Breast epithelium (tissue), 4 donors: ENCODE measurements at regions not wholly inside any gene's neighbourhood (a gene's known extent, or its start where the extent isn't known, plus 50 kb on each side); places are given as distances from the start of the nearest gene placed in this dataset.
"Not testable (repeated sequence)": the region's sequence is repeated elsewhere in the genome, so short reads cannot be mapped to it uniquely, and the experiment has no call there.

Source experiments
- DNase-seq, 2 donors: peaks; one replicate each; pipeline ENCODE4 v3.0.0-alpha.2; 2019; ENCODE audit warnings: low spot score in 2 of 2
- H3K27ac ChIP-seq, 2 donors: fragments of 200-600 bp; sonication (generic) in 1 of 2; one replicate each; pipeline ENCODE4 v1.5.1; 2016 to 2019; ENCODE audit warnings: mild to moderate bottlenecking in 1 of 2
- H3K27me3 ChIP-seq, 2 donors: fragments of 200-600 bp; sonication (generic) in 1 of 2; one replicate each; pipeline versions ENCODE4 v1.5.1 to v1.6.0; 2017 to 2019; ENCODE audit warnings: control low read depth in 1 of 2, mild to moderate bottlenecking in 1 of 2
- H3K36me3 ChIP-seq: fragments of 200-600 bp; one replicate; pipeline ENCODE4 v1.5.1; 2019
- H3K4me1 ChIP-seq, 2 donors: fragments of 200-600 bp; sonication (generic); one replicate each; pipeline ENCODE4 v1.5.1; 2016 to 2019; ENCODE audit warnings: control low read depth in 1 of 2
- H3K4me3 ChIP-seq, 3 donors: fragments of 200-600 bp; sonication (generic); 1 replicate in 2 of 3; 2 replicates in 1 of 3; pipeline ENCODE4 v1.5.1; 2016 to 2019; ENCODE audit warnings: mild to moderate bottlenecking in 3 of 3, moderate library complexity in 2 of 3
- H3K9me3 ChIP-seq, 2 donors: fragments of 200-600 bp; sonication (generic) in 1 of 2; one replicate each; pipeline ENCODE4 v1.5.1; 2016 to 2019; ENCODE audit warnings: control low read depth in 1 of 2
- POLR2A ChIP-seq: fragments of 450-650 bp; IDR thresholded peaks from one replicate; pipeline ENCODE4 v1.6.1; 2016; ENCODE audit warnings: antibody characterized with exemption, mild to moderate bottlenecking, moderate library complexity
- POLR2AphosphoS5 ChIP-seq, 3 donors: sonication (generic); formaldehyde crosslinking; IDR thresholded peaks; one replicate each; pipeline ENCODE4 v1.6.1; 2017; ENCODE audit warnings: antibody characterized with exemption in 3 of 3
- intact Hi-C: fragments of 100-400 bp; cut with DNase I; formaldehyde crosslinking; loops from one replicate; pipeline ENCODE4 v1.15.1; 2023; ENCODE audit warnings: low total_unique reads
- TF ChIP-seq, protein P1 (sequence below), 3 donors: fragments of 450-650 bp; IDR thresholded peaks; one replicate each; pipeline ENCODE4 v1.5.1; 2016 to 2017; ENCODE audit warnings: antibody characterized with exemption in 3 of 3, mild to moderate bottlenecking in 3 of 3, moderate library complexity in 3 of 3

DNA sequence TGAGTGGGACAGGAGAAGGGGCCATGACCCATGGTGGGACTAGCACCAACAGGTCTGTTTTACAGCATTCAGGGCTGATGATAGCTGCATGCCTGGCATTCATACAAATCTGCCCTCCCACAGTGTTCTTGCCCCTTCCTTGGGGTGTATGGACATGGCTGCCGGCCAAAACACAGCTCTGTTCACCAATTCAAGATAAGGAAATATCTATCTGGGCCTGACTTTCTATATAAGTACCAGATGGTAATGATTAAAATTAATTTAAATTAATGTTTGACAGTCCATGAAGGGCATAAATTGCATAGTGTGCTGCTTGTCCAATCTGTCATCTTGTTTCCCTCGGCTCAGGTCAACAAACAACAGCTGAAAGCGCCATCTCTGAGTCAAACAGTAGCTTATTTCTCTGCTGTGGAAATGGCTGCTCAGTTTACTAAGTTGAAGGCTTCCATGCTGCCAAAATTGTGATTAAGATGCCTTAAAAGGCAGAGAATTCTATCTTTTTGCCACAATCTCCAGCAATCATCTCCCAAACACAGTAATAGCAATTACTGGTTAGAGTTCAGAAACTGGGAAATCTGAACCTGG lies 67.0 kb upstream of the TSPAN7 start:
- TF ChIP-seq, protein P1, sequence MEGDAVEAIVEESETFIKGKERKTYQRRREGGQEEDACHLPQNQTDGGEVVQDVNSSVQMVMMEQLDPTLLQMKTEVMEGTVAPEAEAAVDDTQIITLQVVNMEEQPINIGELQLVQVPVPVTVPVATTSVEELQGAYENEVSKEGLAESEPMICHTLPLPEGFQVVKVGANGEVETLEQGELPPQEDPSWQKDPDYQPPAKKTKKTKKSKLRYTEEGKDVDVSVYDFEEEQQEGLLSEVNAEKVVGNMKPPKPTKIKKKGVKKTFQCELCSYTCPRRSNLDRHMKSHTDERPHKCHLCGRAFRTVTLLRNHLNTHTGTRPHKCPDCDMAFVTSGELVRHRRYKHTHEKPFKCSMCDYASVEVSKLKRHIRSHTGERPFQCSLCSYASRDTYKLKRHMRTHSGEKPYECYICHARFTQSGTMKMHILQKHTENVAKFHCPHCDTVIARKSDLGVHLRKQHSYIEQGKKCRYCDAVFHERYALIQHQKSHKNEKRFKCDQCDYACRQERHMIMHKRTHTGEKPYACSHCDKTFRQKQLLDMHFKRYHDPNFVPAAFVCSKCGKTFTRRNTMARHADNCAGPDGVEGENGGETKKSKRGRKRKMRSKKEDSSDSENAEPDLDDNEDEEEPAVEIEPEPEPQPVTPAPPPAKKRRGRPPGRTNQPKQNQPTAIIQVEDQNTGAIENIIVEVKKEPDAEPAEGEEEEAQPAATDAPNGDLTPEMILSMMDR (IDR thresholded peaks at IDR 0.05): no peak
- TF ChIP-seq POLR2AphosphoS5 (IDR thresholded peaks at IDR 0.05): no peak
- no peak for TF ChIP-seq POLR2A
- H3K36me3 ChIP-seq: no peaks in the 10 kb centered on the region
- DNase-seq: no peak
- no peaks in the 10 kb centered on the region for H3K9me3 ChIP-seq
- H3K27me3 ChIP-seq: peaks cover 0 to 57% of the 10 kb centered on the region in 2 donors
- intact Hi-C loops: no loop called here
- H3K4me1 ChIP-seq: no peaks in the 10 kb centered on the region
- no peak overlapping the region for H3K4me3 ChIP-seq
- H3K27ac ChIP-seq: no peak overlapping the region

DNA sequence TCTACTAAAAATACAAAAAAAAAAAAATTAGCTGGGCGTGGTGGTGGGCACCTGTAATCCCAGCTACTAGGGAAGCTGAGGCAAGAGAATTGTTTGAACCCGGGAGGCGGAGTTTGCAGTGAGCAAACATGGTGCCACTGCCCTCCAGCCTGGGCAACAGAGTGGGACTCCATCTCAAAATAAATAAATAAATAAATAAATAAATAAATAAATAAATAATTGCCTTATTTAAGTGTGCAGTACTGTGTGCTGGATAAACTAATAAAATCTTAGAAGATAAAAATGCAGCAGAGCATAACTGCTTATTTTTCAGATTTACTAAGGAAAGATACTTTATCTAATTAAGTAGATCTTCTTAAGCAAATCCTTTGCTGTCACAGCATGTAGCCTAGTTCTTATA lies 61.7 kb upstream of the TSPAN7 start:
- peaks cover 7 to 26% of the 10 kb centered on the region in 2 donors for H3K9me3 ChIP-seq
- DNase-seq, H3K4me3 ChIP-seq, H3K27ac ChIP-seq, H3K4me1 ChIP-seq, H3K36me3 ChIP-seq, intact Hi-C loops: not testable (repeated sequence)
- H3K27me3 ChIP-seq: peaks cover 0 to 21% of the 10 kb centered on the region in 2 donors

DNA sequence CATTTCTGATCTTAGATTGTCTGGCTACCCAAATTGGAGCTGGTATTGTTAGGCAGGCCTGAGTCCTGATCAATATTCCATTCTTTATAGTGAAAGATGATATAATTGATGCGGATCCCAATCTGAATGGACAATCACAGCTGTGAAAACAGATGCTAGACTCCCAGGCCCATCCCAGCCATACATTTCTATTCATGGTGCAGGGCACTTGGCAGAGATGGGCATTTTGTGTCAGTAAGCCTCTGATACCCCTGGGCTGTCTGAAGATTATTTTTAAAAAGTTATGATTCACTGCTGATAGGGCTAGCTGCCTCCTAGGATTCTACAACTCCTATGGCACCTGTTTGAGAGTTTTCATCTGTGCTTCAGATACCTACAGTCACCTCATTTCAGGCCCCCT lies 61.2 kb upstream of the TSPAN7 start:
- DNase-seq: no peak

DNA sequence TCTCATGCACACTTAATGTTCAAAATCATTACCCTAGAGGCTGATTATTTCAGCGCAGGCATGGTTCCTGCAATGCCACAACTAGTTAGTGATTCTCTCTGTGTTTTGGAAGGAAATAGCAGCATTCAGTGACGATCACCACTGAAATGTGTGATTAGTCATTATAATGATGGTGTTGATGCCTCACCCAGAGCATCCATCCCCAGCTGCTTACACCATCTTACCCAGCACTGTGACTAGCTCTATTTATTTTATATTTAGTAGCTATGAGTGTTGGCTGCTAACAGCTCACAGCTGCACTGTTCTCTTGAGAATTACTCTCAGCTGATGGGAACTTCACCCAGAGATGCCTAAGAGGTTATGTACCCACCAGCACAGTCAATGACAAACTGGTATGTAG lies 60.5 kb upstream of the TSPAN7 start:
- Histone ChIP-seq H3K4me1 (no peaks in the 10 kb centered on the region), H3K27ac (no peak overlapping the region), H3K9me3 (peaks cover 7 to 26% of the 10 kb centered on the region in 2 donors), H3K36me3 (no peaks in the 10 kb centered on the region), H3K4me3 (no peak overlapping the region), H3K27me3 (peaks cover 0 to 21% of the 10 kb centered on the region in 2 donors)
- intact Hi-C loops: no loop called here
- TF ChIP-seq, protein P1 (IDR thresholded peaks at IDR 0.05): no peak
- TF ChIP-seq POLR2A (no peak), POLR2AphosphoS5 (IDR thresholded peaks at IDR 0.05) (no peak)
- DNase-seq: no peak

More for the DNA sequence above, 61.2 kb upstream of the TSPAN7 start:
- H3K27me3 ChIP-seq: peaks cover 0 to 23% of the 10 kb centered on the region in 2 donors
- H3K4me1 ChIP-seq: no peaks in the 10 kb centered on the region
- no peaks in the 10 kb centered on the region for H3K36me3 ChIP-seq
- TF ChIP-seq POLR2AphosphoS5 (IDR thresholded peaks at IDR 0.05) (no peak), POLR2A (no peak)
- TF ChIP-seq, protein P1 (IDR thresholded peaks at IDR 0.05): no peak
- H3K4me3 ChIP-seq: no peak overlapping the region
- intact Hi-C loops: no loop called here
- peaks cover 7 to 26% of the 10 kb centered on the region in 2 donors for H3K9me3 ChIP-seq
- H3K27ac ChIP-seq: no peak overlapping the region

DNA sequence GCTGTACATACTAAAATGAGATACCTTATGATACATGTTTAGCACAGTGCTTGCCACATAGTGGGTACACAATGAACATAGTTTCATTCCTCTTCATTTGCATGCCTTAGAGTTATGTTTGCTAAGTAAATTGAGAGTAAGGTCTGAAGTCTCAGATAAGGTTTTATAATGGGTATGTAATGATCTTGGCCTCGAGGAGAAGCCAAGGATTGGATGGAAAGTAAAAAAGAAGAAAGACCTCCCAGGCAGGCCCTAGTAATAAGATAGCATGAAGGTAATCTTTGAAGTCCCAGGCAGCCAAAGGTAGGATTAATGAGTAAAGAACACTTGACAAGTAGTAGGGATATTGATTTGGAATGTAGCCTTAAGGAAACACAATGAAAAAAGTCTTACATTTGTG lies 55.8 kb upstream of the TSPAN7 start:
- intact Hi-C loops: no loop called here
- no peak for DNase-seq
- TF ChIP-seq POLR2AphosphoS5 (IDR thresholded peaks at IDR 0.05) (no peak), POLR2A (no peak)
- TF ChIP-seq, protein P1 (IDR thresholded peaks at IDR 0.05): no peak
- Histone ChIP-seq H3K4me3 (no peak overlapping the region), H3K9me3 (peaks cover 7 to 26% of the 10 kb centered on the region in 2 donors), H3K4me1 (no peaks in the 10 kb centered on the region), H3K27me3 (peaks cover 0 to 37% of the 10 kb centered on the region in 2 donors), H3K27ac (no peak overlapping the region), H3K36me3 (no peaks in the 10 kb centered on the region)
